Hypothalamus (tissue), 51 donors: ENCODE measurements at regions not wholly inside any gene's neighbourhood (a gene's known extent, or its start where the extent isn't known, plus 50 kb on each side); places are given as distances from the start of the nearest gene placed in this dataset.

Experiments used
- DNase-seq, 51 donors: peaks; one replicate each; lab custom pipeline; 2025; lab: John Stamatoyannopoulos, UW

DNA sequence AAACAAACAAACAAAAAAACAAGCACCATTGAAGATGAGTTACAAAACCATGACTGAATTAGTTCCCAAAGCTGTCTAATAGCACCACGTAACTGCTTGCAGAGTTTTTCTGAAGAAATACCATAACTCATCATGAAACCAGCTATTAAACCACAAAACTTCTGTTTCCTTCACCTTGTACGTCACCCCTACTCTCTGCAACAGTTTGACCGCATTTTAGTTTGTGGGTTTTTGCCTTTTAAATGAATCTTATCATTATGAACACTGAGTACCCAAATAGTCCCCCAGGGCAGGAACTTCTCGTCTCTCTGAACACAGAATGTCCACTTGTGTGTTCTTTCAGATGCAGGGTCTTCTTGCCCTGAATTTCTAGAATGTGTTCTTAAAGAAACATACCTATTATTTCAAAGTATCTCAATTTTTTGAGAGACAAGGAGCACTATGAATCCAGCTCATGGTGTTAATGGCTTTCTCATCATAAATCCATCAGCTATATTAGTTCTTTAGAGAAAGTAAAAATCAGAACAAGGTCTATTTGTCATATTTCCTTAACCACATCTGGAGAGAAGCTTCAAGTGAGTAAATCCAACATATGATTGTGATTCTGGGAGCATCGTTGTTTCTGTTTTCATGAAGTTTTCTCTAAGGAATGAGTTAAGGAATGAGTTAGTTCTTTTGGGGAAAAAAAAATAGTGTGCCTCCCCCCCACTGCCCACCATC, 210.6 kb downstream of the AUH start:
- no peak for DNase-seq

DNA sequence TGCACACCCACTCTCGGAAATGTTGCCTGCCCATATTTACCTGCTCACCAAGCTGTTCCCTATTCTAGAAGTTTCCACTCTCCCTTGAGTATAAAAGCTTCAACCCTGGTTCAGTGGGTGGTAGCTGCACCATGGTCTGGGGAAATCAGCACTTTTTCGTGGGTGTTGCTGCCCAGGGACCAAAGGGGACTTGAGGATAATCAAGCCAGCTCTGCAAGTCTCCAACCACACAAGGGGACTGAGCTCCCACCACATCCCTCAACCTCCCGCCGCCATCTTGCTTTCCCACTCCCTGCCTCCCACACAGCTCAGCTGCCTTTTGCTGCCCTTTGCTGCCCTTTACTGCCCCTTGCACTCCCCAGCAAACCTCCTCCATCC, 210.0 kb downstream of the AUH start:
- DNase-seq: no peak

DNA sequence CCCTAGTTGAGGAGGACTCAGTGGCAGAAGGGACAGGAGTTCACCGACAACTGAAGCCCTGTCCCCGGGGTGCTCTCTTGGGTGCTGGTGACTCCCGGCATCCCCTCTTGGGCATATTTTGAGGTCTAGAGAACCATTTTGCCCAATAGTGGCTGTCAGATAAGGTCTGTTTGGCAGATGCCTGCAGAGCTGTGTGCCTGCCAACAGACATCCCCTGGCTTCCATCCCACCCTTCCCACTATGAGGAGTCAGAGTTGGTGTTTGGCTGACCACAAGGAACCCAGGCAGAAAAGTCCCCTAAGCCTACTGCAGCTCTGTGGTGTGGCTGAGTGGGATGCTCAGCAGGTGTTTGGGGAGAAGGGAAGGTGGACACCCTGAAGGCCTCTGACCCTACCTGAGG, 207.0 kb downstream of the AUH start:
- no peak for DNase-seq

DNA sequence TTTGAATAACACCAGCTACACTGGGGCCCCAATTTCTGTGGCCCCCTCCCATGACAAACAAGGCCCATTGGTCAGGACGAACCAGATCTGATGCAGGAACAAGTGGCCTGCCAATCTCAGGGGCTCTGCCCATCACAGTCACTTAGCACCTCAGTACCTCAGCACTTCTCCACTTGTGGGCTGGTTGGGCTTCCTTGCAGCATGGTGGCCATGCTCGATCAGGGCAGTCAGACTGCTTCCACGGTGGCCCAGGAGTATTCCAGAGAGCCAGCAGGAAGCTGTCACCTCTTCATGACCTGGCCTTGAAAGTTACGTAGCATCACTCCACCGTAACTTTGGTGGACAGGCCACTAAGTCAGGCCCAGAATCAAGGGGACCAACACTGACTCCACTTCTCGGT, 206.5 kb downstream of the AUH start:
- DNase-seq: no peak

DNA sequence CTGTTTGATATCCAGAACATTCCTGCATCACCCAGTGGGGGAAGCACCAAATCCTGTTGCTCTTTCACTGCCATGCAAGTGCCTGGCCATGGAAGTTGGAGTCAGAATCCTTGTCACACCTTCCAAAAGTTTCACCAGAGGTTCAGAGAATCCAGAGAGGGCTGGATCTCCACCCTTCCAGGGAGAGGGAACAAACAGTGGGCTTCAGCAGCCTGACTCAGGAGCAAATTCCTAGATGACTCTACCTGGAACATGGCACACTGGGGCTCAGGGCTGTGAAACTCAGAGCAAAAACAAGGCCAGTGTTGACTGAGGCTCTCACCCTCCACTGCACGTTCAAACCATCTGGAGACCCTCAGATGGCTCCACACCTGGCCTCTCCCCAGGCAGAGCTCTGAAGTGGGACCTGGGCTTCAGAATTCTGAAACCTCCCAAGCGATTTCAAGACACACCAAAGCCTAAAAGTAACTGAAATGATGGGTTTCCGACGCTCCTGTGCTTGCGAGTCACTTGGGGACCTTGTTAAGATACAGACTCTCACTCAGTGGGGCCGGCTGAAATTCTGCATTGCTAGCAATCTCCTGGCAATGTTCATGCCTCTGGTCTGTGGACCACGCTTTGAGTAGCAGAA, 205.9 kb downstream of the AUH start:
- no peak for DNase-seq

DNA sequence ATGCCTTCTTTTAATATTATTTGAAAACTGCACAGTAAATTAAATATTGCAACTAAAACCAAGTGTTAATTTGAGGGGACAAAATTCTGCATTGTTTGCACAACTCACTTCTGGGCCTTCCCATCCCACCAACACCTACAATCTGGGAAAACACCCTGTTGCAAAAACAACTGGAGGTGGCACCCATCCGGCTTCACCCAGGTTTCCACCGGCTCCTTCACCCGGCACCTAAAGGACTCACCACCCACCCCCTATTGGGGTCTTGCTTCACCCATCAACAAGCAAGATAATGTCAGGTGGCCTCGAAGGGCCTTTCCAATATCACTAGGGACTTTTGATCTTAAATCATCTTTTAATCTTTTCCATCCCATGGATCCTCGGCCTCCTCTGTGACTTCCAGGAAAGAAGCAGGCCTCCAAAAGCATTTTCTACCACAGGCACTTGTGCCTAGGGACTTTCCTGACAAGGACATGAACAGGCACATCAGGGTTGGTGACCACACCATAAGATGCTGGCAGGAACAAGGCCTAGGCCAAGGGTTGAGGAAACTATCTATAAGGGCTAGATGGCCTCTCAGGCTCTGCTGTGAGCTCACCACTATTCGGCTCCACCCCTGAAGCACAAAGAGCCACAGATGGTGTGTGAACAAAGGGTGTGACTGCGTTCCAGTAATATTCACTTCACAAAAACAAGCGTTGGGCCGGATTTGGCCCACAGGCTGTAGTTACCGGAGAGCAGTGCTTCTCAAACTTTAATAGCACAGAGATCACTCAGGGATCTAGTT, 205.1 kb downstream of the AUH start:
- DNase-seq: no peak

DNA sequence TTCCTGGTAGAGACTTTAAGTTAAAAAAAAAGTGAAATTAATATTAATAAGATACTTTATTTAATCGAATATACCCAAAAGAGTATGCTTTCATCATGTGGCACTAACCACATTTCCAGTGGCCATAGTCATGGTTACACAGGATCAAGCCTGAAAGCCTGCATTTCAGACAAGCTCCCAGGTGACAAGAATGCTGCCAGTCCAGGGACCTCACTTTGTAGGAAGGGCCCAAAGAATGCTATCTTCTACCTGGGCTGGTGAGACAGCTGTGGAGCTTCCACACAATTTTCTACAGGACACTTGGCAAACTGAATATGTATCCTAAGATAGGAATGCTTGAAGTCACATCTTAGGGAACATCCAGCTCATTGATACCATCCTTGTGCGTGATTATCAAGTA, 203.8 kb downstream of the AUH start:
- no peak for DNase-seq

DNA sequence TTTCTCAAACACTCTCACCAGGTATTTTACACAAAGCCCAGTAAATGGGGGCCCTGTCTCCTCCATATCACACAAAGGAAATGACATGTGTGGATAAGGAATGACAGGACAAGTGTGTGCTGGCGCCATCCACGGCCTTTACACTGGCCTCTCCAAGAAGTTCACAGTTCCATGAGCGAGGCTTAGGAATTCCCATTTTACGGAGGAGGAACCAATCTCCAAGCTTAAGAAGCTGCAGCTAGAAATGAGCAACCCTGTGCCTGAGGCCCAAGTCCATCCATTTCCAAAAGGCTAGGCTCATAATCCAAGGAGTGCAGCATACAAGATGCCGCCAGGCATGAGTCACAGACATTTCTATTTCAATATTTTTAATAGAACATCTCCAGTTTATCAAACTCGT, 203.4 kb downstream of the AUH start:
- DNase-seq: no peak

DNA sequence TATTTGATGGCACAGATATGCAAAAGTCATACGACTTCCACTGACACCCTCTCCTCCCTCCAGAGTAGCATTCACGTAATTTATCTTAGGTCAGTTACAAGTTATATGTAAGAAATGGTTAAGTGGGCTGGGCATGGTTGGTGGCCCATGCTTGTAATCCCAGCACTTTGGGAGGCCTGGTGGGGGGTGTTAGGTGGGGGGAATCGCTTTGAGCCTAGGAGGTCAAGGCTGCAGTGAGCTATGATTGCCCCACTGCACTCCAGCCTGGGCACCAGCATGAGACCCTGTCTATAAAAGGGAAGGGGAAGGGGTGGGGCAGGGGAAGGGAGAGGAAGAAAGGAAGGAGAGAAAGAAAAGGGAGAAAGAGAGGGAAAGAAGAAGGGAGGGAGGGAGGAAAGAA, 202.8 kb downstream of the AUH start:
- DNase-seq: no peak

DNA sequence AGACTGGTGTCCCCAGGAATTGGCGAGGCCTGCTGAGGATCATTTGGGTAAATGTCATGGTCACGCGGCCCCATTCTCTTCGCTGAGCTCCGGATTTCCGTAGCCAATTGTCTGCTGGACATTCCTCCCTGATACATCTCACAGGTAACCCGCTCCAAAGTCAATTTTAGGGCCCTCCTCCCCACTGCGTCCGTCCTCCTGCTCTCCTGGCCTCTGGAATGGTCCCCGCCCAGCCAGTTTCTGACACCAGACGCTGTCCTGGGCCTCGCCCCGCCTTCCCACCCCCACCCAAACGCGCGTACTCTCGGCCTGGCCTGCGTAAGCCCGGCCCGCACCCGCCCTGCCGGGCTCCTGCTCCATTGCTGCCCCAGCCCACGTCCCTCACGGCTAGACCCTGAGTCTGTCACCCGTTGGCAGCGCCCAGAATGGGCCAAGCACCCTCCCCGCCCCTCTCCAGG, 202.0 kb downstream of the AUH start:
- peak in 1 of 51 donors; percentile 20 for DNase-seq

DNA sequence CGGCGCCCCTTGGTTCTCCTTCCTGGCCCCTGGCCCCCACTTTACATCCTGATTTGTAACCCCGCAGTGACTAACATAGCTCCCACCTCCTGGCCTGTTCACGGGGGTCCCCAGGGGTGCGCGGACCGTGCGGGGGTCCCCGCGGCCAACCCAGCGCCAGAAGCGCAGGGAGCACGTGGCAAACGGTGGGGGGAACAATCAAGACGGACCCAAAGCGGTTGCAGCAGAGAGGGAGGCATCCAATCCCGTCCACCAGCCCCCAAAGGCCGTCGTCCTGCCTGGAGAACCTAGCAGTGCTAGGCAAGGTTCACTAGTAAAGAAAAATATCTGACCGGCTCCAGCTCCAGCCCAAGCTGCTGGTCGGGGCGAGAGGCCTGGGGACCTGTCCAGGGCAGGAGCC, 201.5 kb downstream of the AUH start:
- no peak for DNase-seq

DNA sequence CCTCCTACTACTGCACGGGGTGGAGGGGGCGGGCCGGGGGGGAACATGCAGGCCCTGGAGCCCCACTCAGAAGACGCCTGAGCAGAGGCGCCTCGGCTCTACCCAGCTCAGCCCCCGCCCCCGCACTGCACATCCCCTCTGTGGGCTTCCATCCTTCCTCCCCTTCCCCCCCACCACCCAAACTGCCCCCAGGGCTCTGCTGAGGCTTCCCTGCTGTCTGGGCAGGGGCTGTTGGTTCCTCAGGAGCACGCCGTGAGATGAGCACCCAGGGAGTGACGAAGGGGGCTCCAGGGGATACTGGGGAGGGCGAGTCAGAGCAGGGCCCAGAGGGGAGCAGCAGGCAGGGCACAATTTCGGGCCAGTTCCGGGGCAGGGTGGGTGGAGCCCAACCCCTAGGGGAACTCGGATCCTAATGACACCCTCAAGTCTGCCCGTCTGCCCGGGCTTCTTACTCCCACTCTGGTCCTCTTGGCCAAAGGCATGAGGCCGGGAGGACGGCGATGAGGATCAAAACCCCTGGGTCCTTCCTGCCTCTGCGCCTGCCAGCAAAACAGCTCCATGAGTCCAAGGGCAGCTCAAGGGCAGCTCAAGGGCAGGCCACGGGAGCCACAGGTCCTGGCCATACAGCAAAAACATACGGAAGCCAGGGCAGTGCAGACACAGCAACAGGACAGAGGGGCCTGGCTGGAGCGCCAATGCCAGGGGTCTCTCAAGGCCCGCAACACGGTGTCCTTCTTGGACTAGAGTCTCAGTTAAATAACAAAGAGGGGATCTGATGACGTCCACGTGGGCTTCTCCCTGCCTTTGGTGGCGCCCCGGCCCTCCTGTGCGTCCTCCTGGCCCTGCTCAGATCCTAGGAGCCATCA, 200.9 kb downstream of the AUH start:
- DNase-seq: no peak

DNA sequence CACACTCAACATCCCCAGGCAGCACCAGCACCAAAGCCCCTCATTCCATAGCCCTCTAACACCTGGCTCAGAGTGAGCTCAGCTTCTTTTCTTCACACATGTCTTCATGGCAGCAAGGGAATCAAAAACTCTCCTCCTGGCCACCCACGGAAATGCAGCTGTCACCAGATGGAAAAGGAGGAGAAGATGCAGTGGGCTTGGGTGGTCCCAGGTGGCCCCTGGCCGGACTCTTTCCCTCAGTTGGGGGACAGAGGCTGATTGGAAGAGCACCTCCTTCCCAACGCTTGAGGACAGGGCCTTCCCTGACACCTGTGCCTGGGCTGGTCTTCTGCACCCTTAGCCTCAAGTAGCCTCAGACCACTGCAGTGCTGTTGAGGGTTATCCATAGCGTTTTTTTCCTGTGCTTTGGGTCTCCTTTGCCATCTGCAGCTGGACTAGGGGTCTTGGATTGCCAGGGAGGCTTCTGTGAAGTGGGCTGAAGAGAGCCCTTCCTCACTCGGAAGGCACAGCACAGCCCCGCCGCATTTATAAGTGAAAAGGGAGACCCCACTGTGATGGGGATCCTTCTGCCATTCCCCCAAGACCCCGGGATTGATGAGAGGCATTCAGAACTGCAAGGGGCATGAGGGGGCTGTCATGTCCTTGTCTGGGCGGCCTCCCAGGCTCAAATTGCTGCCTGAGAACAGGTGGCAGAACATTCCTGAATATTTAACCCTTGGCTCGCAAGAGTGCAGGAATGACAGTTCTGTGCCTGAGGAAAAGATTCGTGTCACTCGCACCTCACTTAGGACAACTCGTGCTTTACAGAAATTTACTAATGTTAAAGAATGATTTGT, 200.0 kb downstream of the AUH start:
- no peak for DNase-seq

DNA sequence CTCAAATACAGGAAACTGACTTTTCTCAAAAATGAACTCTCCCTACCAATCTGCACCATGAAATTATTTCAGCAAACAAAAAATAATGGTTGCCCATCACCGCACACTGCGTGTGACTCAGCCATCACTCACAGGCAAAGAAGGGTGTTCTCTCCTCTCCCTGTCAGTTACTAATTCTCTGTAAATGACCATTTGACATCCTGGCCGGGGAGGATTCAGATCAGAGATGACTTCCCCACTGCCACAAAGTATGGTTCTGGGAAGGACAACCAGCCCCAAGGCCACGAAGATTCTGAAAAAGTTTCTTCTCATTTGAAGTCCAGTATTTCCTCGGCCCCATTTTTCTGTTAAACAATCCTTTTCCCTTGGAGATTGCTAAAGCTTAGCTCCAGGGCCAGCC, 199.4 kb downstream of the AUH start:
- DNase-seq: no peak

DNA sequence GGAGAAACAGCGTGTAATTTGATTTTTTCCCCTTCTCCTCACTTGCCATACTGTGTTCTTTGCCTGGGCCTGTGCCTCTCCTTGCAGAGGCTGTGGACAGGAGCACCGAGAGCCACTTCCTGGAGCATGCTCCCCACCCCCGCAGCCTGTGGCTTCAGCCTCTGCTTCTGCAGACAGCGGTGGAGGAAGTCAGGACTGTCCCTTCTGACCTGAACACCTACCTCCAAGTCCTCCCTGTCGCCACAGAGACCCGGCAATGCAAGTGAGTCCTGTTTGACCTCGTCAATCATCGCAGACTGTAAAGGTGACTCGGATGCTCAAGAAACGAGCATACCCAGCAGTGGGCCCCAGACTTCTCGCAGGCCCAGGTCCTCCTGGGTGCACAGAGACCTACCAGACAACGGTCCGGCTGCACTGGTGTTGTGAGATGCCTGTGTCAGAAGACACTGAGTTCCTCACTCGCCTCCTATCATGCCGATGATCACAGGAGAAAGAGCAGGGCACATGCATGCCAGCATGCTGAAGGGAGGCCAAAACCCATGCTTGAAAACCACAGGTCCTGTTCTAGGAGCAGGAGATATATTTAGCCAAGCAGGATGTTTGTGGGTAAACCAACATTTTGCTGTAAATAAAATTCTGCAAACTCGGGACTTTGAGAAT, 198.8 kb downstream of the AUH start:
- peak in 22 of 51 donors; percentile 8 to 66 (median 36) for DNase-seq

DNA sequence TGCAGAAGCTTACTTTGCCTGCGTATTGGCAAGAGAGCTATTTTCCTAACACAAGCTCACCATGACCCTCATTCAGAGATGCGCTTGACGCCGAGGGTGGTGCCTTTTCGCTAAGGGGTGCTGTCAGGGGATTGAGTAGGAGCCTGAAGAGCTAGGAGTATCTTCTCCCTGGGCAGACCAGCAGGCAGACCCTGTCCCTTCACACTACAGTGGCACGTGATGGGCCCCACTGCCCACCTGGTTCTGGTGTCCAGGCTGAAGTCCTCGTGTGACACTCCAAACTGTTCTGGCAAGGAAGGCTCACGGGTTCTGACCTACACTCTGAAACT, 198.3 kb downstream of the AUH start:
- DNase-seq: no peak

DNA sequence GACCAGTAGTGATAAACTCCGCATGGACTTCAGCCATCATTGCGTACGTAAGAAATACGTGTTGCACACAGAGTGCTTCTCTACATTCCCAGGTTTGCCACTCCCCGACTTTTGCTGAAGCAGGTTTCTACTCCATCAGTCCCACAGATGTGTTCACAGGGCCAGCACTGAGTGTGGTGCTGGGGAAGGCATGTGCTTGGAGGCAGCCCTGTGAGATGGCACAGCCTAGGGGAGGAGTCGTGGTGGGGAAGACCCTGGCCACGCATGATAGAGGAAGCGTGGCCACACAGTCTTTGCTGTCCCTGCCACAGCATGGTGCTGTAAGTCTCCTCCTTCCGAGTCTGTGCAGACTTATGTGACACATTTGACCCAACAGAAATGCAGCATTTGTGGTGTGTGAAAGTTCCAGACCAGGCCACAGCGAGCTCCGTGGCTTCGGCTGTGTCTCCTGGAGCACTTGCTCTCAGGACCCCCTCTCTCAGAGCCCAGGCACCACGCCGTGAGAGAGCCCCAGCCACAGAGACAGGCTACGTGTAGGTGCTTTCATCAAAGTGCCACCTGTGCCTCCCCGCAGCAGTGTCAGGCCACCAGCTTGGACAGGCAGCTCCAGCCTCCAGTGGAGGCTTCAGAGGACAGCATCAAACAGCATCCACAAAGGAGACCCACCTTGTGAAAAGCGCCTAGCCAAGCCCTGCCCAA, 197.8 kb downstream of the AUH start:
- DNase-seq: peak in 3 of 51 donors; percentile 14 to 24 (median 17)
